Transverse colon (tissue), 4 donors: ENCODE measurements at regions not wholly inside any gene's neighbourhood (a gene's known extent, or its start where the extent isn't known, plus 50 kb on each side); places are given as distances from the start of the nearest gene placed in this dataset.

Experiments used
- EP300 ChIP-seq: sonication (generic); formaldehyde crosslinking; IDR thresholded peaks from one replicate; pipeline ENCODE4 v1.6.1; 2017; ENCODE audit warnings: antibody characterized with exemption, low read depth
- POLR2A ChIP-seq: fragments of 450-650 bp; IDR thresholded peaks from one replicate; pipeline ENCODE4 v1.6.1; 2016; ENCODE audit warnings: antibody characterized with exemption, mild to moderate bottlenecking, moderate library complexity
- POLR2AphosphoS5 ChIP-seq, 3 donors: sonication (generic); formaldehyde crosslinking; IDR thresholded peaks; one replicate each; pipeline ENCODE4 v1.6.1; 2016; ENCODE audit warnings: antibody characterized with exemption in 3 of 3
- TF ChIP-seq, protein P1 (sequence below), 5 experiments: fragments of 200-600 bp in 3 of 5; fragments of 450-650 bp in 2 of 5; sonication (generic) in 3 of 5; IDR thresholded peaks; 1 replicate in 2 of 5; 2 replicates in 3 of 5; pipeline ENCODE4 v1.5.1; 2016 to 2017; ENCODE audit warnings: antibody characterized with exemption in 5 of 5, inconsistent platforms in 3 of 5, mild to moderate bottlenecking in 2 of 5, moderate library complexity in 1 of 5

DNA sequence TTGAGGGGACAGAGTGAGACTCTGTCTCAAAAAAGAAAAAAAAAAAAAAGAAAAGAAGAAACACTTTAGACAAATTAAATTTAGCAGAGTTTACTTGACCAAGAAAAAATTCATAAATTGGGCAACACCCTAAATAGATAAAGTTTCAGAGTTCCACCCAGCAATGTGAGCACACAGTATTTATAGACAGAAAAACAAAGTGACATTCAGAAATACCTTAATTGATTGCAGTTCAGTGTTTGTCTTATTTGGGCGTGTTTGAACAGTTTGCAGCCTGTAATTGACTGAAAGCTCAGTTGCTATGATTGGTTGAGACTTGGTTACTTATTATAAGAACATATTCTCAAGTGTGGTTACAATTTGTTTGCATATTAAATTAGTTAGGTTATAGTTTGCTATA, 603.5 kb upstream of the NEGR1 start:
- TF ChIP-seq POLR2A (no peak), EP300 (no peak), POLR2AphosphoS5 (IDR thresholded peaks at IDR 0.05) (no peak)
- TF ChIP-seq, protein P1, sequence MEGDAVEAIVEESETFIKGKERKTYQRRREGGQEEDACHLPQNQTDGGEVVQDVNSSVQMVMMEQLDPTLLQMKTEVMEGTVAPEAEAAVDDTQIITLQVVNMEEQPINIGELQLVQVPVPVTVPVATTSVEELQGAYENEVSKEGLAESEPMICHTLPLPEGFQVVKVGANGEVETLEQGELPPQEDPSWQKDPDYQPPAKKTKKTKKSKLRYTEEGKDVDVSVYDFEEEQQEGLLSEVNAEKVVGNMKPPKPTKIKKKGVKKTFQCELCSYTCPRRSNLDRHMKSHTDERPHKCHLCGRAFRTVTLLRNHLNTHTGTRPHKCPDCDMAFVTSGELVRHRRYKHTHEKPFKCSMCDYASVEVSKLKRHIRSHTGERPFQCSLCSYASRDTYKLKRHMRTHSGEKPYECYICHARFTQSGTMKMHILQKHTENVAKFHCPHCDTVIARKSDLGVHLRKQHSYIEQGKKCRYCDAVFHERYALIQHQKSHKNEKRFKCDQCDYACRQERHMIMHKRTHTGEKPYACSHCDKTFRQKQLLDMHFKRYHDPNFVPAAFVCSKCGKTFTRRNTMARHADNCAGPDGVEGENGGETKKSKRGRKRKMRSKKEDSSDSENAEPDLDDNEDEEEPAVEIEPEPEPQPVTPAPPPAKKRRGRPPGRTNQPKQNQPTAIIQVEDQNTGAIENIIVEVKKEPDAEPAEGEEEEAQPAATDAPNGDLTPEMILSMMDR (IDR thresholded peaks at IDR 0.05): no peak
